ENCODE measurements at regions not wholly inside any gene's neighbourhood (a gene's known extent, or its start where the extent isn't known, plus 50 kb on each side); places are given as distances from the start of the nearest gene placed in this dataset.

DNA sequence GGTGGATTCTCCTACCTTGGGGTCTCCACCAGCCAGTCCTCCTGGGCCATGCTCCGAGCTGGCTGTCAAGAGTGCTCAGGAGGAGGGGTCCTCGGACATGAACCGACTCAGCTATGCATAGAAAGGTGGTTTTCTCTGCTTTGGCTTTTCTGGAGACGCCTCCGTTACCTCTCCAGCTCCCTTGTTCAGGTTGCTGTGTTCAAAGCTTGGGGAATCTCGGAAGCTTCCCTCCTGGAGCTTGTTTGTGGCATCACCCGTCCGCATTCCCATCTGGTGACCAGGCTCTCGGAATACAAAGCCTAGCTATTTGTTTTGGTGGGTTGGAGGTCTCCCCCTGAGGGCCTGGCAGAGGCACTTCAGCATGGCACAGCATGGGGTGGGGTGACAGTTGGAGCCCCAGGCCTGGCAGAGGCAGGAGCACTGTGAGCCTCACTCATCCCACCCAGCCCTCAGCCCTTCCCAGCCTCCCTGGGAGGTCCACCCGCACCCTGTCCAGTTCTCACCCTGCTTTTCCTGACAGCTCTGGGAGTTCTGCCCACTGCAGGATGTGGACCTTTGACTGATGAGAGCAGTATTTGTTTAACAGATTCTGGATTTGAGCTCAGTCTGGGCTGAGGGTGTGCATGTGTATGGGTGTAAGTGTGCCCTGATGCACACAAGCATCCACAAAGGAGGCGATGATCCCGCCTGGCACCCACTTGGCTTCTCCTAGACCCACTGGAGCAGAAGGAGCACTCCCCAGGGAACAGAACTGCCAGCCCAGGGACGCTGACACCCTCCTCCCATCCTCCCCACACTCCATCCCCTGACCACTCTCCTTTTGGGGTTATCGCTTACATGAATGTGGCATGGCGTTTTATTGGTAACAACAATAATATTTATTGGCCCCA lies 107.3 kb upstream of the HS6ST1 start:
- TF ChIP-seq NR1H2 (CRISPR knock-in tag; IDR thresholded peaks at IDR 0.05) (no peak), NR3C1 (CRISPR knock-in tag; conservative IDR thresholded peaks at IDR 0.05; ENCODE audit: low read depth) (no peak), ZNF512 (CRISPR knock-in tag; IDR thresholded peaks at IDR 0.05; ENCODE audit: borderline replicate concordance) (no peak), NFYB (CRISPR knock-in tag; conservative IDR thresholded peaks at IDR 0.05; ENCODE audit: low read depth) (no peak), MAX (CRISPR knock-in tag; IDR thresholded peaks at IDR 0.05) (no peak), ESRRA (CRISPR knock-in tag; IDR thresholded peaks at IDR 0.05; ENCODE audit: borderline replicate concordance) (no peak), RORB (CRISPR knock-in tag; IDR thresholded peaks at IDR 0.05) (no peak), ZBTB43 (CRISPR knock-in tag; IDR thresholded peaks at IDR 0.05) (no peak), CBFB (CRISPR knock-in tag; IDR thresholded peaks at IDR 0.05; ENCODE audit: low read depth) (no peak), ZNF121 (CRISPR knock-in tag; IDR thresholded peaks at IDR 0.05) (no peak)
- TF ChIP-seq, protein P1, sequence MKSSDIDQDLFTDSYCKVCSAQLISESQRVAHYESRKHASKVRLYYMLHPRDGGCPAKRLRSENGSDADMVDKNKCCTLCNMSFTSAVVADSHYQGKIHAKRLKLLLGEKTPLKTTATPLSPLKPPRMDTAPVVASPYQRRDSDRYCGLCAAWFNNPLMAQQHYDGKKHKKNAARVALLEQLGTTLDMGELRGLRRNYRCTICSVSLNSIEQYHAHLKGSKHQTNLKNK (CRISPR knock-in tag; IDR thresholded peaks at IDR 0.05), result no peak
- TF ChIP-seq, protein P2, sequence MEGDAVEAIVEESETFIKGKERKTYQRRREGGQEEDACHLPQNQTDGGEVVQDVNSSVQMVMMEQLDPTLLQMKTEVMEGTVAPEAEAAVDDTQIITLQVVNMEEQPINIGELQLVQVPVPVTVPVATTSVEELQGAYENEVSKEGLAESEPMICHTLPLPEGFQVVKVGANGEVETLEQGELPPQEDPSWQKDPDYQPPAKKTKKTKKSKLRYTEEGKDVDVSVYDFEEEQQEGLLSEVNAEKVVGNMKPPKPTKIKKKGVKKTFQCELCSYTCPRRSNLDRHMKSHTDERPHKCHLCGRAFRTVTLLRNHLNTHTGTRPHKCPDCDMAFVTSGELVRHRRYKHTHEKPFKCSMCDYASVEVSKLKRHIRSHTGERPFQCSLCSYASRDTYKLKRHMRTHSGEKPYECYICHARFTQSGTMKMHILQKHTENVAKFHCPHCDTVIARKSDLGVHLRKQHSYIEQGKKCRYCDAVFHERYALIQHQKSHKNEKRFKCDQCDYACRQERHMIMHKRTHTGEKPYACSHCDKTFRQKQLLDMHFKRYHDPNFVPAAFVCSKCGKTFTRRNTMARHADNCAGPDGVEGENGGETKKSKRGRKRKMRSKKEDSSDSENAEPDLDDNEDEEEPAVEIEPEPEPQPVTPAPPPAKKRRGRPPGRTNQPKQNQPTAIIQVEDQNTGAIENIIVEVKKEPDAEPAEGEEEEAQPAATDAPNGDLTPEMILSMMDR (IDR thresholded peaks at IDR 0.05), result no peak
